AG10803 (cell line): ENCODE measurements at regions not wholly inside any gene's neighbourhood (a gene's known extent, or its start where the extent isn't known, plus 50 kb on each side); places are given as distances from the start of the nearest gene placed in this dataset.
"Not testable (repeated sequence)": the region's sequence is repeated elsewhere in the genome, so short reads cannot be mapped to it uniquely, and the experiment has no call there.

Experiments
- DNase-seq: peaks from one replicate; pipeline ENCODE4 v3.0.0; 2010; ENCODE audit warnings: low read depth
- H3K4me3 ChIP-seq: 2 replicates; pipeline ENCODE4 v1.5.1; 2011; ENCODE audit warnings: mild to moderate bottlenecking, low read length, control low read depth
- CTCF ChIP-seq: conservative IDR thresholded peaks from 2 replicates; pipeline ENCODE4 v1.5.1; 2011; ENCODE audit warnings: mild to moderate bottlenecking, low read length, control low read depth, inconsistent platforms

GRCh38 chr2:91895091-91895490, 2976.1 kb upstream of the TEKT4 start:
- not testable (repeated sequence) for H3K4me3 ChIP-seq, DNase-seq
- peak; percentile 47 for TF ChIP-seq CTCF

- not testable (repeated sequence) for DNase-seq, H3K4me3 ChIP-seq
Observed at GRCh38 chr2:91917602-91918001, 2953.6 kb upstream of the TEKT4 start.
